ENCODE measurements at regions not wholly inside any gene's neighbourhood (a gene's known extent, or its start where the extent isn't known, plus 50 kb on each side); places are given as distances from the start of the nearest gene placed in this dataset.

DNA sequence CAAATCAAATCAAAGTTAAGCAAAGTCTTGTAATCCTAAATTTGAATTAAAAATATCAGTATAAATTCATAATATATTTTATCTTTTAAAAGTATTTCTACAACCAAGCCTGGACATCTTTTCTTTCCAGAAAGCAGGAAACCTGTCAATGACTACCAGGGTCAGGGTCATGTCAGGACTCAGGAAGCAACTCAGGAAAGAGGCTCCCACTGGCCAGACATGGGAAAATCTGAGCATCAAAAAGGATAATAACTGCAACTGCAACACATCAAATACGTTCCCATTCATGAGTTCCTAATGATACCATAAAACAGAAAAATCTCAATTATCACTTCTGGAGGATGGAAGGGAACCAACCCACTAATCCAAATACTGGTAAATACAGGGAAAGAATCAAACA, 76.0 kb upstream of the GALNT18 start:
- TF ChIP-seq, protein P1, sequence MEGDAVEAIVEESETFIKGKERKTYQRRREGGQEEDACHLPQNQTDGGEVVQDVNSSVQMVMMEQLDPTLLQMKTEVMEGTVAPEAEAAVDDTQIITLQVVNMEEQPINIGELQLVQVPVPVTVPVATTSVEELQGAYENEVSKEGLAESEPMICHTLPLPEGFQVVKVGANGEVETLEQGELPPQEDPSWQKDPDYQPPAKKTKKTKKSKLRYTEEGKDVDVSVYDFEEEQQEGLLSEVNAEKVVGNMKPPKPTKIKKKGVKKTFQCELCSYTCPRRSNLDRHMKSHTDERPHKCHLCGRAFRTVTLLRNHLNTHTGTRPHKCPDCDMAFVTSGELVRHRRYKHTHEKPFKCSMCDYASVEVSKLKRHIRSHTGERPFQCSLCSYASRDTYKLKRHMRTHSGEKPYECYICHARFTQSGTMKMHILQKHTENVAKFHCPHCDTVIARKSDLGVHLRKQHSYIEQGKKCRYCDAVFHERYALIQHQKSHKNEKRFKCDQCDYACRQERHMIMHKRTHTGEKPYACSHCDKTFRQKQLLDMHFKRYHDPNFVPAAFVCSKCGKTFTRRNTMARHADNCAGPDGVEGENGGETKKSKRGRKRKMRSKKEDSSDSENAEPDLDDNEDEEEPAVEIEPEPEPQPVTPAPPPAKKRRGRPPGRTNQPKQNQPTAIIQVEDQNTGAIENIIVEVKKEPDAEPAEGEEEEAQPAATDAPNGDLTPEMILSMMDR (IDR thresholded peaks at IDR 0.05) = no peak
- no peak for TF ChIP-seq POLR2A (IDR thresholded peaks at IDR 0.05)

Data from breast epithelium (tissue), 3 donors.